T-helper 1 cell treated with Interleukin-12 subunit alpha and Interleukin-12 subunit beta and Interleukin-4 antibody, amounts not matched to agents 30 ng/mL and 1 ng/mL, for 36 hours (primary cell): ENCODE measurements at regions not wholly inside any gene's neighbourhood (a gene's known extent, or its start where the extent isn't known, plus 50 kb on each side); places are given as distances from the start of the nearest gene placed in this dataset.

Experiments used
- intact Hi-C: fragments of 100-400 bp; cut with micrococcal nuclease; formaldehyde crosslinking; loops from one replicate; pipeline ENCODE4 v1.15.1; 2024

GRCh38 chr6:87909849-87910248 lies 137.8 kb upstream of the SPACA1 start:
- intact Hi-C loops = loop anchor here (5.0 to 10.0 kb wide), 3 partner anchors 205 to 1497 kb away; partner anchors contain the start of genes AKIRIN2 and ORC3

DNA sequence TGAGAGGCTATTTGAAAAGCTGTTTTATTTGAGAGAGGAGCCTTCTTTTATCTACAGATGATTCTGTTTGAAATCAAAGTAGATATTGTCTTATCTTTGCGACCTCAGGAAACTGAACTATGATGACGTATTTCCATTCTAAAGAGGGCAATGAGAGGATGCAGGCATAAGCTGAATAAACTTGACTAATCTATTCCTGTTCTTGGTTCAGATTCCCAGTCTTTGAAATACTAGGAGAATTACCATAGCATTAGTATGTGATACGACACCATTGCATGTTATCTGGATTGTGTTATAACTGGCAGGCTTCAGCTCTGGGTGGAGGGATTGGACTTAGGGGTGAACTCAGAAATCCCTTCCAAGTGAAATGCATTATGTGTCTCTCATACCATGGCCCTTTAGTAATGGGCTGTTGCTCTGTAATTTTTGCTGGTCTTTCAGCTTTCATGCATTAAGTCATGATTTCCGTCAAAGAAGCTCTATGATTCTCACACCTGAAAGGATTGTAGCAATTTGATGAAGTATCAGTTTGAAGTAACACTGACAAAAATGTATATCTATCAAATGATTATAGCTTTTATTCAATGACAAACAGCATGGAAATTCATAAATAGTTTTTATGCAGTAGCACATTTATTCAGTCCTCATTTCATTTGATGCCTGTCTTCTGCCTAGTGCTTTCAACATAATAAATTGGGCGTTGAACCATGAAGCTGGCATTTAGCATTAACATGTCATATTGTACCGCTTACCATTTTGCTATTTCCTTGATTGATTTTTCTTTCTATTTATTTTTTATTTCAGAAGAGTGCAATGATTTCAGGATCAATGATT lies 138.4 kb upstream of the SPACA1 start:
- intact Hi-C loops = loop anchor here (5.0 to 10.0 kb wide), 2 partner anchors 204 to 1498 kb away; partner anchors contain the start of gene AKIRIN2

- intact Hi-C loops = loop anchor here (5.0 to 10.0 kb wide), 2 partner anchors 203 to 1500 kb away; partner anchors contain the start of gene AKIRIN2
Observed at GRCh38 chr6:87907521-87907920, 140.1 kb upstream of the SPACA1 start.

DNA sequence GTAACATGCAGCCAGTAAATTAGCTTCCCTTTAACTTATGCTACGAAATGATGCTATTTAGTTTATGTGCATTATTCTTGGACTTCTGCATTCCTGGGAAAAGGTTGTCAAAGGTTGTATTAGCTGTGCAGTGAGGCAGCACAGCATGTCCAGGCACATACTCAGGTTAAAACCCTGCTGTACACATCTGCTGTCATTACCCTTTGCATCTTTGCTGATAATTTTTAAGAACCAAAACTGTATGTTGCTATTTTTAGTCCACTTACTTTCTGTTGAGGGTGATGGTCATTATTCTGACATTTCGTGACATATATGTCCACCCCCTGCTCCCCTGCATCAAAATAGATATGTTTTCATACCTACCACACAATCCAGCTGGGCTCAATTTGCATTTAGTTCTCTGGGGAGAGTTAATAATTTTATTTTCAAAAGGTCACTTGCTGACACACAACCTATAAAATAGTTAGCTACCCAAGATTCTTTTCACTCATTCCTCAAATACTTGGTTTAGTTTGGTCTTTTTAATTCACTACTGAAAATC lies 142.5 kb upstream of the SPACA1 start:
- intact Hi-C loops = loop anchor here (5.0 to 10.0 kb wide), 2 partner anchors 200 to 1502 kb away; partner anchors contain the start of gene AKIRIN2

DNA sequence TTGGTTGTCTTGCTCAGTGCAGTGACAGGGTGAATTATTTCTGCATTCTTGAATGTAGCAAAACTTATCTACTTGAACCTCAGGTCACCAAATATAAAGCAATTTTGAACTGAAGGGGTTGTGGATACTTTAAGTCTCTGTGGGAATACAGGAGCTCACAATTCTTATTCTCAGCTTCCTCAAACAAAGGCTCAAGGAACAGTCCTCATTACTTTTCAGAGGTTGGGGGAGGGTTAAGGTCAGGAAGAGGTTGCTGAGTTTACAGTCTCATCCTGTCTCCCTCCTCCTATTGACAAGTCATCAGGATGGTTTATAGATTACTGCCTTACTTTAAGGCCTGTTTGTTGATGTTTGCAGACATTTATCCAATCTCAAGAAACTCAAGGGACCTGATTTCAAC lies 143.6 kb upstream of the SPACA1 start:
- intact Hi-C loops = loop anchor here (10.0 kb wide), 1 partner anchor 199 kb away; the partner anchor contains the start of gene AKIRIN2

DNA sequence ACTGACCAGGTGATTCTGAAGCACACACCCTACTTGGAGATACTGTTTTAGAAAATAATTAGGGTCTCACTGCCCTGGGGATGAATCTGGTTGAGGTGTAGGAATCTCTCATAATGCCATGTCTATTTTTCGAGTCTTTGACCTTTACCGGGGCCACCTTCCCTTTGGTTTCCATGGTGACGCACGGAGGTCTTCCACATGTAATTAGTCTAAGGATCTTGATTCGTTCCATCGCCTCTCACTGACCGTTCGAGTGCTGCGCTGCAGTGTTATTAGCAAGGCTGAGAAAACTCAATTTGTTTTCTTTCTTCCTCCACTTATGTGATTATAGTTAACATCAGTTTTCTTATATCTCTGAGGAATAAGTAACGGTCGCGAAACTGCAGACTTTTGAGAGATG lies 144.3 kb upstream of the SPACA1 start:
- intact Hi-C loops = loop anchor here (10.0 kb wide), 1 partner anchor 199 kb away; the partner anchor contains the start of gene AKIRIN2

DNA sequence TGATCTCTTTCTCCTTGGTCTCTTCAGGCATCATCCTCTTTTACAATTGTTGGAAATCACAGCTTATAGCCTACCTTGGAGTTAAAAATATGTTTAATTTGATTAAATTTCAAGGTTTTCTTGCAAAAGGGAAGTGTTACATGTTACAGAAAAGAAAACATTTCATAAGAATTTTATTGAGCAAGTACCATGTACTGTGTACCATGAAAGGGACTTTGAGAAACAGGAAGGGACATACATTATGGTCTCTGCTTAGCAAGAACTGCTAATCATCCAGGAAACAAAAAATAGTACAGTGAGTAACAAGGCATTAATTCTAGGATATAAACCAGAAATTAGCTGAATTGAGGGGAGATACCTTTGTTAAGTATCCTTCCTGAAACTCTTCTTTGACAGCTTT lies 145.3 kb upstream of the SPACA1 start:
- intact Hi-C loops = loop anchor here (10.0 kb wide), 1 partner anchor 198 kb away; the partner anchor contains the start of gene AKIRIN2

- intact Hi-C loops = loop anchor here (10.0 kb wide), 1 partner anchor 197 kb away; the partner anchor contains the start of gene AKIRIN2
Observed at GRCh38 chr6:87901613-87902012, 146.0 kb upstream of the SPACA1 start.

DNA sequence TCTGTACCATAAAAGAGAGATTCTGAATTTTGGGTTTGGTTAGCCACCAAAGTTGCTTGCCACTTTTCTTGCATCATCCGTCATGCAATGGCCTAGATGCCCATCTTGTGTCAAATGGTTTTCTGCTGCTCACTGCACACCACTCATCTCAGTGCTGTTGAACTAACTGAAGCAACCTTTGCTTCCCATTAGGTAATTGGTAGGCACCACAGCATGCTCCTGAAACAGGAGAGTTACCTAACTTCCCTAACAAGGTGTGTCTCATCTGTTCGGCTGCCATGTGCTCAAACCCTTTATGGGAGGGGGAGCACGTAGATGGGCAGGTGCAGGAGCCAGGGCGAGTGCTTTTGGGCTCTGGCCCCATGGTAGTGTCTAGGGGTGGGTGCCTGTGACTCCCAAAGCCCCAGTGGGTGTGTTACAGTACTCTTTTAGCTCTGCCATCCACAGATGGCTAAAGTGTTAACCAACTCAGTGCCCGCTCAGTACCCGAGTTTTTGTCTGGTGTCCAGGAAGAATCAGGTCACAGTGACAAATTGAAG lies 147.4 kb upstream of the SPACA1 start:
- intact Hi-C loops = loop anchor here (10.0 kb wide), 1 partner anchor 195 kb away; the partner anchor contains the start of gene AKIRIN2

DNA sequence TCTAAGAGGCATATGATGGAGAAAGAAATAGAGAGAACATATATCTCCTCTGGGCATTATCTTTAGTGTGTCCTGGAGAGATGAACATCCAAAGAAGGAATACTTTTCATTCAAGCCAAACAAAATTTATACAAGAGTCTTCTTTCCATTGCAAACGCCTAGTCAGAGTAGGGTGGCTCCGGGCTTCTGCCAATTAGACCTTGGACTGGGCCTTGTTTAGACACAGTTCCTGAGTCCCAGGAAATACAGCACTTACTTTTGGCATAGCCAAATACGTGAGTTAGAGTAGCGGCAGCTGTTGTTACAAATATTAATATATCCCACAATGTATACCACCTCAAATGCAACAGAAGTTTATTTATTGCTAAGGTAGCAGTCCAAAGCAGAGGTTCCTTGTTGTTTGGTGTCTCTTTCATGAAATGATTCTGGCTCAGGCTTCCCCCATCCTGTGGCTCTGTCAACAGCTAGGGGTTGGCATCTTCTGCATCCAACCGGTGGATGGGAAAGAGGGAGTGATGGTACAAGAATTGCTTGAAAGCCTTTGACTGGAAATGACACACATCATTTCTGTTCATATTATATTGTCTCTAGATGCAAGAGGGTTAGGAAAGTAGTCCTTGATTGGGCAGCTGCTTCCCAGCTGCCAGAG lies 148.0 kb upstream of the SPACA1 start:
- intact Hi-C loops = loop anchor here (10.0 kb wide), 1 partner anchor 195 kb away; the partner anchor contains the start of gene AKIRIN2

- intact Hi-C loops = no loop called here
Observed at GRCh38 chr6:87897663-87898062, 150.0 kb upstream of the SPACA1 start.

DNA sequence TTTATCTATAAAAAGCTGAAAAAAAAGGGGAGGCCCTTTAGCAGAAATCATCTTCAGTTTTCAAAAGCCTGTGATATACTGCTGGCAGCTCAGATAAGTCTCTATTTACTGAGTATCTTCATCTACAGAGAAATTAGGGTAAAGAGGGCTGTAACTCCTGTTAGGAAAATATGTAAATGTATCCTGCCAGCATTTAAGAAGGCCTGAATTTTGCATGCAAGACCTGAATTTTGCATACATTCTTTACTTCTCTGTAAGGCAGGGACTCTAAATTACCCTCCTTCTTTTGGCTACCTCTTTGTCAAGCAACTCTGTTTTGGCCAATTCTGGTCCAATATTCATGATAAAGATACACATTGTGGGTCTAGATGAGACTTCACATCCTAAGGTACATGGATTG lies 150.6 kb upstream of the SPACA1 start:
- intact Hi-C loops = no loop called here

DNA sequence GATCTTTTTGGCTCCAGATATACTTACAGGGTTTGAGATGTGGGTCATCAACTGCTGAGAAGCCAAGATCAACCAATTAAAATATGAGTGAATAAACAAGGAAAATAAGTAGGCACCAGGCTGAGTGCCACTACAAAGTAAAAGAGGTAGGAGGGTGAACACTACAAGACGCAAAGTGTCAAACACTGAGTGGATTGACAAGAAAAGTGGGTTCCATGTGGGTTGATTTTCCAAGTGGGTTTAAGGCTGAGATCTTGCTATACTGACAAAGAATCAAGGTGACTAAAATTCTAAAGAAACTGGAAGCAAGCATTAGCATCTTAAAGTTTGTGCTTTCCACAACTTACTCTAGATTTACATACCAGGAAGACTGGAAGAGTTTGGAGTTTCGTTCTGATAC lies 160.4 kb upstream of the SPACA1 start:
- intact Hi-C loops = no loop called here

GRCh38 chr6:87884203-87884602 lies 163.4 kb upstream of the SPACA1 start:
- intact Hi-C loops = no loop called here

DNA sequence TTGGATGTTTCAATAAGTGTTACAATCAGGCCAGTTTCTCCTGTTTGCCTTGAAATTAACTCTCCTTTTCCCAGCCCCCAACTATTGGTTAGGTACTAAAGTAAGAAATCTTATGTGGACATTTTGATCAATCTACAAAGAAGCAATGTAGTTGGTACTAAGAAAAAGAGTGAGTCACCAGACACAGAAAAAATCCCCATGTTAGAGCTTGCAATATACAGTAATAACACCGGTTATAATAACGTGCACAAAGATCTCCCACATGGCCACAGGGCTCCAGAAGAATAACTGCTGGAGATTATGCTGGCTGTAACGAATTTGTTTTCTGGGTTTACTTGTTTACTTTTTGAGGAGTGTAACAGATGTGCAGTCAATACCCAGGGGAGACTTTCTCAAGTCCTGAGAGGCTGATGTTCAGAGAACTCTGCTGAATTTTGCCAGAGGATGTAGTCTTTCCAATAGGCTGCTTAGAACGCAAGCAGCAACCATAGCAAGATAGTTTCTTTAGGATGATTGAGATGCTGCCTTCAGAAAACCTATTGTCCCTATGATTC lies 166.2 kb upstream of the SPACA1 start:
- intact Hi-C loops = no loop called here

- intact Hi-C loops = no loop called here
Observed at GRCh38 chr6:87879132-87879861, 168.3 kb upstream of the SPACA1 start.

GRCh38 chr6:87875781-87876180 lies 171.9 kb upstream of the SPACA1 start:
- intact Hi-C loops = no loop called here

DNA sequence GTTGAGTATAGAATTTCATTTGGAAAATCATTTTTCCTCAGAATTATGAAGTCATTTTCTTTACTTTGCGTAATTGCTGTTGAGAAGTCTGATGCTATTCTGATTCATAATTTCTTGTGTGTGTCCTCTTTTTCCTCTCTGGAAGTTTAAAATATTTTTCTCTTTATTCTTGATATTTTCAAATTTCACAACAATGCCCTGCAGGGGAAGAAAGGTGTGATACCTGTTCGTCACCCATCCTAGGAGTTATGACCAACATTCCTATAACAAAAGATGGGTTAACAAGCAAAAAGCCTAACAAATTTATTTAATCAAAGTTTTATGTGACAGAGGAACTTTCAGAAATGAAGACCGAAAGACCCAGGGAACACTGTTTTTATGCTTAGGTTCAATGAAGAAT lies 171.5 kb upstream of the AKIRIN2 start:
- intact Hi-C loops = no loop called here

DNA sequence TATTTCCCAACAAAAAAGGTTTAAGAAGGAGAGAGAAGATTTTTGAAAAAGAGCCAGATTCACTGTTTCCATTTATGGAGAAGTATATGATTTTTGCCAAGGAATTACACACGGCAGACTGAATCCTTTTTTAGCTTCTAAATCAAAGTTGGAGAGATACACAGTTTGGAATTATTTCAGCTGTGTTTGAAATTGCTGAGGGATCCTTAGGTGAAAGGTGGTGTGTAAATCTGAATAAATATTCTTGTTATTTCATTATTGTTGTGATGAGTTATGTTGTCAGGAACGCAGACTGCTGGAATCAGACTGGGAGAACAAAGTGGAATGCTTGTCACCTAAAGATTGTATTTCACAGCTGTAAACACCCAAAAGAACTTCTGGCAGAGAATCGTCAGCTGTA lies 168.5 kb upstream of the AKIRIN2 start:
- intact Hi-C loops = no loop called here
